K562 (cell line): ENCODE measurements at regions not wholly inside any gene's neighbourhood (a gene's known extent, or its start where the extent isn't known, plus 50 kb on each side); places are given as distances from the start of the nearest gene placed in this dataset.

Source experiments
- ATAC-seq: fragments of 200-7000 bp; cut with Tn5 transposase; 3 replicates; pipeline ENCODE4 v1.9.1; 2020; ENCODE audit warnings: moderate library complexity
- BruUV-seq: library from RNA; stranded (reverse); fragments of 400-500 nt; replicated peaks from 2 replicates; lab custom pipeline; 2021; lab: Mats Ljungman, UMichigan
- CTCF ChIA-PET: fragments of 300-600 bp; formaldehyde crosslinking; extraction: SDS; loops from one replicate; lab custom pipeline; 2021; ENCODE audit warnings: low intra/inter-chr PET ratio; lab: Yijun Ruan, JAX
- POLR2A ChIA-PET: fragments of 300-600, 350-650 bp; sonication (Branson Sonifier 250); formaldehyde crosslinking; extraction: SDS; loops from one replicate; lab custom pipeline; 2021; ENCODE audit warnings: antibody characterized with exemption, inconsistent platforms; lab: Yijun Ruan, JAX
- DNase-seq, 4 experiments: peaks; one replicate each; pipeline versions ENCODE4 v3.0.0 to v3.0.0-alpha.2; 2011 to 2018; ENCODE audit warnings: low spot score in 3 of 4, mixed read lengths in 3 of 4; ENCODE audit errors: extremely low read depth in 1 of 4
- FAIRE-seq: peaks from 2 replicates; lab custom pipeline; 2011; peaks lifted over from hg19 to GRCh38; lab: Jason Lieb, UNC
- H2AFZ ChIP-seq: 2 replicates; pipeline ENCODE4 v1.6.0; 2011; ENCODE audit warnings: low read depth, low read length, control low read depth, inconsistent platforms
- H3K27ac ChIP-seq: fragments of 200-600 bp; 3 replicates; pipeline ENCODE4 v1.8.0; 2011; ENCODE audit warnings: low read depth, mild to moderate bottlenecking, control low read depth, inconsistent platforms, low read length, moderate library complexity, mixed read lengths; ENCODE audit errors: extremely low read depth
- H3K27me3 ChIP-seq, 2 experiments: fragments of 300-600 bp in 1 of 2; 2 replicates in 1 of 2; 3 replicates in 1 of 2; pipeline versions ENCODE4 v1.6.0 to v1.8.0; 2011; ENCODE audit warnings: inconsistent platforms in 2 of 2, low read length in 2 of 2, mild to moderate bottlenecking in 1 of 2, mixed read lengths in 1 of 2, moderate library complexity in 1 of 2; ENCODE audit not compliant: control insufficient read depth in 2 of 2, insufficient read depth in 2 of 2
- H3K36me3 ChIP-seq: fragments of 300-600 bp; 3 replicates; pipeline ENCODE4 v1.8.0; 2011; ENCODE audit warnings: mild to moderate bottlenecking, low read length, inconsistent platforms; ENCODE audit not compliant: control insufficient read depth, insufficient read depth
- H3K4me1 ChIP-seq, 2 experiments: fragments of 200-600 bp in 1 of 2; replicated peaks in 1 of 2; 2 replicates in 1 of 2; 3 replicates in 1 of 2; pipeline versions ENCODE4 v1.5.1 to v1.8.0; 2011; ENCODE audit warnings: inconsistent platforms in 2 of 2, low read length in 2 of 2, mild to moderate bottlenecking in 1 of 2, mixed read lengths in 1 of 2, moderate library complexity in 1 of 2; ENCODE audit not compliant: control insufficient read depth in 2 of 2, insufficient read depth in 2 of 2
- H3K4me2 ChIP-seq: 2 replicates; pipeline ENCODE4 v1.6.1; 2011; ENCODE audit warnings: low read length, control low read depth, inconsistent platforms, mixed read lengths; ENCODE audit not compliant: insufficient read depth
- H3K4me3 ChIP-seq: fragments of 200-600 bp; sonication (generic), shearing (Covaris generic); 2 replicates; pipeline ENCODE4 v1.5.1; 2016; ENCODE audit warnings: control low read depth, inconsistent platforms
- H3K79me2 ChIP-seq: fragments of 200-600 bp; 3 replicates; pipeline ENCODE4 v1.8.0; 2011; ENCODE audit warnings: low read length, inconsistent platforms; ENCODE audit not compliant: control insufficient read depth, insufficient read depth
- H3K9ac ChIP-seq, 2 experiments: 2 replicates each; pipeline versions ENCODE4 v1.6.0 to v1.6.1; 2011; ENCODE audit warnings: low read depth in 2 of 2, low read length in 2 of 2, control low read depth in 1 of 2, inconsistent platforms in 1 of 2, mild to moderate bottlenecking in 1 of 2, mixed read lengths in 1 of 2; ENCODE audit not compliant: insufficient read depth in 1 of 2
- H3K9me1 ChIP-seq: one replicate; pipeline ENCODE4 v1.6.0; 2011; ENCODE audit warnings: inconsistent platforms, mild to moderate bottlenecking, low read length, moderate library complexity; ENCODE audit not compliant: control insufficient read depth, insufficient read depth
- H3K9me3 ChIP-seq: replicated peaks from 2 replicates; pipeline ENCODE4 v1.5.1; 2011; ENCODE audit warnings: low read depth, low read length, inconsistent platforms; ENCODE audit not compliant: control insufficient read depth, insufficient read depth
- H4K20me1 ChIP-seq: replicated peaks from 2 replicates; pipeline ENCODE4 v1.6.1; 2011; ENCODE audit warnings: low read length, inconsistent platforms, mixed read lengths; ENCODE audit not compliant: control insufficient read depth, insufficient read depth
- BACH1 ChIP-seq: fragments of 200-800 bp; sonication (Bioruptor generic); IDR thresholded peaks from 2 replicates; pipeline ENCODE4 v1.6.1; 2016; ENCODE audit warnings: missing genetic modification characterization, missing compliant biosample characterization
- CHD1 ChIP-seq: fragments of 200-600 bp; sonication (generic); IDR thresholded peaks from one replicate; pipeline ENCODE4 v1.6.1; 2012; ENCODE audit warnings: mild to moderate bottlenecking, moderate library complexity, low read length, inconsistent platforms
- DPF2 ChIP-seq: fragments of 450-650 bp; IDR thresholded peaks from 2 replicates; pipeline ENCODE4 v1.6.1; 2016
- FOXJ2 ChIP-seq: fragments of 200-800 bp; sonication (Bioruptor generic); IDR thresholded peaks from 2 replicates; pipeline ENCODE4 v1.6.1; 2016; ENCODE audit warnings: missing genetic modification characterization, missing compliant biosample characterization
- HDAC3 ChIP-seq: fragments of 450-650 bp; IDR thresholded peaks from 2 replicates; pipeline ENCODE4 v1.6.1; 2018; ENCODE audit warnings: borderline replicate concordance, mild to moderate bottlenecking, moderate library complexity; ENCODE audit not compliant: partially characterized antibody
- HLTF ChIP-seq: fragments of 450-650 bp; IDR thresholded peaks from 2 replicates; pipeline ENCODE4 v1.6.1; 2016
- IRF2 ChIP-seq: sonication (generic); formaldehyde crosslinking; IDR thresholded peaks from 2 replicates; pipeline ENCODE4 v1.8.1; 2022; ENCODE audit warnings: mild to moderate bottlenecking, missing genetic modification reagents
- JUND ChIP-seq, 2 experiments: IDR thresholded peaks; 2 replicates in 1 of 2; 3 replicates in 1 of 2; pipeline ENCODE4 v1.6.1; 2011; ENCODE audit warnings: borderline replicate concordance in 2 of 2, low read depth in 2 of 2, low read length in 2 of 2, improper control_type of control experiment in 1 of 2, missing biosample characterization in 1 of 2, missing genetic modification characterization in 1 of 2, missing genetic modification reagents in 1 of 2
- MAFG ChIP-seq: fragments of 450-650 bp; conservative IDR thresholded peaks from 2 replicates; pipeline ENCODE4 v1.6.1; 2016; ENCODE audit warnings: missing genetic modification characterization, missing compliant biosample characterization
- NCOA1 ChIP-seq: fragments of 450-650 bp; IDR thresholded peaks from 2 replicates; pipeline ENCODE4 v1.6.1; 2016; ENCODE audit warnings: low read depth
- NFE2 ChIP-seq: IDR thresholded peaks from 2 replicates; pipeline ENCODE4 v1.6.1; 2014; ENCODE audit warnings: antibody characterized with exemption, low read depth
- POLR3G ChIP-seq: IDR thresholded peaks from 2 replicates; pipeline ENCODE4 v1.6.1; 2011; ENCODE audit not compliant: insufficient read length, insufficient replicate concordance; ENCODE audit errors: extremely low read depth
- RAD21 ChIP-seq, 2 experiments: fragments of 250-450 bp in 1 of 2; fragments of 450-650 bp in 1 of 2; sonication (Bioruptor Pico) in 1 of 2; formaldehyde crosslinking in 1 of 2; IDR thresholded peaks in 1 of 2; conservative IDR thresholded peaks in 1 of 2; 2 replicates each; pipeline versions ENCODE4 v1.4.0 to v1.8.0; 2020 to 2022; ENCODE audit warnings: mild to moderate bottlenecking in 2 of 2, moderate library complexity in 1 of 2
- SAFB ChIP-seq: fragments of 200-400 bp; formaldehyde crosslinking; IDR thresholded peaks from 2 replicates; pipeline ENCODE4 v1.6.1; 2017; ENCODE audit warnings: low read depth, low read length, borderline replicate concordance
- SNIP1 ChIP-seq: fragments of 450-650 bp; IDR thresholded peaks from 2 replicates; pipeline ENCODE4 v1.7.1; 2017; ENCODE audit warnings: low read depth, mild to moderate bottlenecking
- SRSF3 ChIP-seq: fragments of 200-400 bp; formaldehyde crosslinking; IDR thresholded peaks from 2 replicates; pipeline ENCODE4 v1.6.1; 2016; ENCODE audit warnings: mild to moderate bottlenecking, low read length, moderate library complexity; ENCODE audit not compliant: insufficient read depth
- TFE3 ChIP-seq: fragments of 450-650 bp; formaldehyde crosslinking; IDR thresholded peaks from 2 replicates; pipeline ENCODE4 v1.4.0; 2020; ENCODE audit warnings: mild to moderate bottlenecking, mixed read lengths
- U2AF1 ChIP-seq: fragments of 200-400 bp; formaldehyde crosslinking; optimal IDR thresholded peaks from 2 replicates; pipeline ENCODE3; 2017; ENCODE audit warnings: mild to moderate bottlenecking, low read depth, low read length, moderate library complexity
- ZBTB17 ChIP-seq: fragments of 450-650 bp; formaldehyde crosslinking; IDR thresholded peaks from 2 replicates; pipeline ENCODE4 v1.4.0; 2020; ENCODE audit warnings: mild to moderate bottlenecking
- ZKSCAN3 ChIP-seq: fragments of 250-450 bp; sonication (Bioruptor Pico); IDR thresholded peaks from 2 replicates; pipeline ENCODE4 v1.4.0; 2020
- ZNF143 ChIP-seq: sonication (generic); formaldehyde crosslinking; IDR thresholded peaks from 2 replicates; pipeline ENCODE4 v1.9.0; 2022; ENCODE audit warnings: mild to moderate bottlenecking, missing genetic modification reagents
- ZNF324 ChIP-seq: fragments of 250-450 bp; sonication (Bioruptor Pico); IDR thresholded peaks from 2 replicates; pipeline ENCODE4 v1.4.0; 2020; ENCODE audit warnings: mild to moderate bottlenecking
- ZNF695 ChIP-seq: fragments of 450-650 bp; formaldehyde crosslinking; IDR thresholded peaks from 2 replicates; pipeline ENCODE4 v1.4.0; 2020; ENCODE audit warnings: mild to moderate bottlenecking, moderate library complexity
- ZNF696 ChIP-seq: fragments of 250-450 bp; sonication (Bioruptor Pico); conservative IDR thresholded peaks from 2 replicates; pipeline ENCODE4 v1.4.0; 2020; ENCODE audit warnings: mild to moderate bottlenecking, moderate library complexity
- ZSCAN29 ChIP-seq: fragments of 450-650 bp; IDR thresholded peaks from 2 replicates; pipeline ENCODE4 v1.6.1; 2017
- WGBS: fragments of 100-300 bp; shearing (Covaris generic); methylation state at CpG from one replicate; pipeline ENCODE4 v1.1.6; 2016; ENCODE audit warnings: low coverage, mixed read lengths; ENCODE audit not compliant: insufficient coverage; ENCODE audit errors: missing lambda C conversion rate; 5-methylcytosine and 5-hydroxymethylcytosine counted together
- in situ Hi-C: fragments of 300-500 bp; cut with MboI; formaldehyde crosslinking; loops from 4 replicates; pipeline ENCODE4 v1.15.0; 2018; ENCODE audit warnings: inconsistent platforms, mixed read lengths
- intact Hi-C: fragments of 100-400 bp; cut with micrococcal nuclease; formaldehyde crosslinking; loops from 2 replicates; pipeline ENCODE4 v1.14.2; 2022

DNA sequence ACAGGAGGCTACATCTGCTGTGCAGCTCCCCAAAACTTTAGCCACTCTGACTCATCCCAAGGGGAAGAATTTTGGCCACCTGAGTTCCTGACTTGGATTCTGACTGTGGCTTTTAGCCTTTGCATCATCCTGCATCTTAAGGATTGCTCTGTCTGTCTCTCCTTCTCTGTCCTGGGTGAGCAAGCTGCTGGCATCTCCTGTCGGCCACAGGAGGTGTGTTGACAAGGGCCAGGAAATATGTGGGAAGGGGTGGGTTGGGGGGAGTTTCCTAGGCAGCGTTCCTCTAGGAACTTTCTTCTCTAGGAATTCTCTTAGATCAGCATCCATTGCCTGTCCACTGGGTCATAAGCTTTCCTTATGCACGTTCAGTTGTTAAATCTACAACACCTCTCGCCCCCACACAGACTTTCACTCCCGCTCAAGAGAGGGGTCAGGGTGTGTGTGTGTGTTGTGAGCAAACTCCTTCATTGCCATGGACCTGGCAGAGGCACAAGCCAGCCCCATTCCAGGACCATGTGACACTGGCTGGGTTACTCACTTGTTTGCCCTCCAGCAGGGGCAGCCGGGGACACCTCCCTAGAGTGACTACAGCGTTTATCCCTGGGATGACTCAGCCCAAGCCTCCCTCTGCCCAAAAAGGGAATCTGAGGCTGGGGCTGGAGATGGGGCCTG, 145.0 kb upstream of the DUSP10 start:
- Histone ChIP-seq H4K20me1 (no peaks in the 10 kb centered on the region), H3K9me1 (no peaks in the 10 kb centered on the region), H3K4me3 (no peak overlapping the region), H3K9me3 (no peaks in the 10 kb centered on the region), H2AFZ (no peak overlapping the region), H3K27ac (no peak overlapping the region), H3K27me3 (0 out of 5 replicates have a peak, but pooled peaks cover 0 to 6% of the 10 kb centered on the region in 2 experiments), H3K9ac (no peak overlapping the region), H3K4me2 (no peak overlapping the region), H3K79me2 (no peaks in the 10 kb centered on the region), H3K4me1 (no peaks in the 10 kb centered on the region; a peak in 1 of 5 replicates), H3K36me3 (no peaks in the 10 kb centered on the region)
- FAIRE-seq (no peak), DNase-seq (peak; percentile 19 to 50 (median 30)), ATAC-seq (peak; percentile 81)
- WGBS = 3% methylated on average over 7 of the region's 7 CpGs
- in situ Hi-C loops = no loop called here
- intact Hi-C loops = no loop called here
- POLR2A ChIA-PET = no interaction called here
- no TSS peak for BruUV-seq
- CTCF ChIA-PET = no interaction called here
- TF ChIP-seq TFE3 (CRISPR knock-in tag) (peak; percentile 12; the same call in 1 of the 2 replicates), SAFB (no peak), HLTF (no peak), ZNF696 (no peak), BACH1 (peak; percentile 94), ZBTB17 (CRISPR knock-in tag) (peak; percentile 50; the same call in 1 of the 2 replicates), SRSF3 (no peak), CHD1 (no peak), JUND (IDR thresholded peaks at IDR 0.05; ENCODE audit: borderline replicate concordance, low read depth, low read length) (peak; percentile 87), JUND (tag; IDR thresholded peaks at IDR 0.05; ENCODE audit: borderline replicate concordance, low read depth, low read length) (peak; percentile 94; the same call in 2 of the 3 replicates), U2AF1 (no peak), NFE2 (peak; percentile 74), ZNF324 (CRISPR knock-in tag) (no peak), FOXJ2 (tag) (0 out of 2 replicates have a peak, but pooled peaks have one; percentile 37), POLR3G (no peak), ZNF143 (CRISPR knock-in tag) (no peak), RAD21 (CRISPR knock-in tag; conservative IDR thresholded peaks at IDR 0.05 in 1 of 2, IDR thresholded peaks at IDR 0.05 in 1 of 2) (peak; percentile 41 to 43; a peak in 3 of 4 replicates), ZSCAN29 (no peak), SNIP1 (no peak), HDAC3 (no peak), ZNF695 (CRISPR knock-in tag) (no peak), IRF2 (CRISPR knock-in tag) (no peak), MAFG (peak; percentile 88), NCOA1 (no peak), DPF2 (peak; percentile 59; the same call in 1 of the 2 replicates), ZKSCAN3 (CRISPR knock-in tag) (no peak)
